Subcutaneous abdominal adipose tissue (tissue), 5 donors: ENCODE measurements at regions not wholly inside any gene's neighbourhood (a gene's known extent, or its start where the extent isn't known, plus 50 kb on each side); places are given as distances from the start of the nearest gene placed in this dataset.

ENCODE experiments used
- H3K27ac ChIP-seq: one replicate; pipeline ENCODE4 v1.7.0; 2013; ENCODE audit warnings: low read depth, mild to moderate bottlenecking, inconsistent platforms, low read length, moderate library complexity
- H3K27me3 ChIP-seq, 5 donors: one replicate each; pipeline ENCODE4 v1.7.0; 2013; ENCODE audit warnings: low read length in 5 of 5, inconsistent platforms in 1 of 5; ENCODE audit not compliant: control insufficient read depth in 5 of 5, insufficient read depth in 4 of 5
- H3K36me3 ChIP-seq, 5 donors: one replicate each; pipeline ENCODE4 v1.7.0; 2013; ENCODE audit warnings: low read length in 5 of 5; ENCODE audit not compliant: control insufficient read depth in 5 of 5, insufficient read depth in 5 of 5
- H3K4me1 ChIP-seq, 5 donors: one replicate each; pipeline ENCODE4 v1.7.0; 2013; ENCODE audit warnings: low read length in 5 of 5, mild to moderate bottlenecking in 3 of 5, moderate library complexity in 1 of 5; ENCODE audit not compliant: control insufficient read depth in 5 of 5, insufficient read depth in 5 of 5
- H3K4me3 ChIP-seq, 5 donors: one replicate each; pipeline ENCODE4 v1.7.0; 2013; ENCODE audit warnings: low read length in 5 of 5, low read depth in 1 of 5
- H3K9ac ChIP-seq, 5 donors: one replicate each; pipeline ENCODE4 v1.7.0; 2013; ENCODE audit warnings: low read length in 5 of 5, mild to moderate bottlenecking in 4 of 5, moderate library complexity in 3 of 5
- H3K9me3 ChIP-seq, 5 donors: one replicate each; pipeline ENCODE4 v1.7.0; 2013; ENCODE audit warnings: low read length in 5 of 5; ENCODE audit not compliant: control insufficient read depth in 5 of 5
- donor health status: healthy.
- donor health status: healthy.
- donor health status: healthy.
- donor health status: healthy.
- donor health status: healthy.

GRCh38 chr5:98193921-98194760, 579.3 kb upstream of the RGMB start:
- H3K9ac ChIP-seq, result no peak overlapping the region
- H3K4me1 ChIP-seq, result no peaks in the 10 kb centered on the region
- no peak overlapping the region for H3K27ac ChIP-seq
- peaks cover 0 to 3% (median 0%) of the 10 kb centered on the region in 5 donors for H3K9me3 ChIP-seq
- no peaks in the 10 kb centered on the region for H3K27me3 ChIP-seq
- H3K36me3 ChIP-seq, result no peaks in the 10 kb centered on the region
- H3K4me3 ChIP-seq, result no peak overlapping the region

DNA sequence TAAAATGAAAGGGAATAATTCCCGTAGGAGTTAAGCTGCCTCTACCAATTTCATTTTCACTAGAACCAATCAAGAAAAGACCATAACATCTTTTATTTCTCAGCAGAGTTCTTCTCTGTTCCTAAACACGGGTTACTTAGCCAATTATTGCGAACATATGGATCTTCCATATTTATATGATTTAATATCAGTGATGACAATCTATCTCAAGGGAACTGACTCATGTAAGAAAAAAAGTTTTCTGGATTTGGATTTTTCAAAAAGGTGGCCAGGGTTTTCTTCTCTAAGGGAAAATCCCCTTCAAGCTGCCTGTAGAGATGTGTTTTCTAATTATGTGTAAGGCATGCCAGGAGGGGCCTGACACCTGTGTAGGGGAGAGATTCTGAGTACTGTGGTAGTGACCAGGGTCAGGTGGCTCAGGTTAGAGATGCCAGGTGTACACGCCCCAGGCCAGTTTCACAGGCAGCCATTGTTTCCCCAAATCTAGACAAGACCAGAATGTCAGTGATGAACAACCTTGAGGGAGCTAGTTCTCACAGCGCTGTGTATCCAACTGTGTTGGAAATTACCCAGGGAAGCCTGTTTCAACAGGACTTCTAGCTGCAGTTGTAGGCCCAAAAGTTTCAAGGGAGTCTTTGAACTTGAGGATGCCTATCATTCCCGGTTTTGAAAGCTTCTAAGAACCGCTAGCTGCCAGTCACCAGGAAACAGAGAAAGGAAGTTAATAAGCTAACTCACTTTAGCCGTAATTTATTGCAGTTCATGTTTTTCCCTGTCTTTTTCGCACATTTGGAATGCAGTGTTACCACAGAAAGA, 572.5 kb upstream of the RGMB start:
- Histone ChIP-seq H3K9me3 (no peaks in the 10 kb centered on the region), H3K4me1 (no peaks in the 10 kb centered on the region), H3K9ac (no peak overlapping the region), H3K36me3 (no peaks in the 10 kb centered on the region), H3K4me3 (no peak overlapping the region), H3K27ac (no peak overlapping the region), H3K27me3 (no peaks in the 10 kb centered on the region)

GRCh38 chr5:98204798-98205197, 568.7 kb upstream of the RGMB start:
- no peaks in the 10 kb centered on the region for H3K4me1 ChIP-seq
- H3K9ac ChIP-seq, result no peak overlapping the region
- H3K4me3 ChIP-seq, result no peak overlapping the region
- H3K36me3 ChIP-seq, result no peaks in the 10 kb centered on the region
- H3K9me3 ChIP-seq, result no peaks in the 10 kb centered on the region
- no peak overlapping the region for H3K27ac ChIP-seq
- no peaks in the 10 kb centered on the region for H3K27me3 ChIP-seq

DNA sequence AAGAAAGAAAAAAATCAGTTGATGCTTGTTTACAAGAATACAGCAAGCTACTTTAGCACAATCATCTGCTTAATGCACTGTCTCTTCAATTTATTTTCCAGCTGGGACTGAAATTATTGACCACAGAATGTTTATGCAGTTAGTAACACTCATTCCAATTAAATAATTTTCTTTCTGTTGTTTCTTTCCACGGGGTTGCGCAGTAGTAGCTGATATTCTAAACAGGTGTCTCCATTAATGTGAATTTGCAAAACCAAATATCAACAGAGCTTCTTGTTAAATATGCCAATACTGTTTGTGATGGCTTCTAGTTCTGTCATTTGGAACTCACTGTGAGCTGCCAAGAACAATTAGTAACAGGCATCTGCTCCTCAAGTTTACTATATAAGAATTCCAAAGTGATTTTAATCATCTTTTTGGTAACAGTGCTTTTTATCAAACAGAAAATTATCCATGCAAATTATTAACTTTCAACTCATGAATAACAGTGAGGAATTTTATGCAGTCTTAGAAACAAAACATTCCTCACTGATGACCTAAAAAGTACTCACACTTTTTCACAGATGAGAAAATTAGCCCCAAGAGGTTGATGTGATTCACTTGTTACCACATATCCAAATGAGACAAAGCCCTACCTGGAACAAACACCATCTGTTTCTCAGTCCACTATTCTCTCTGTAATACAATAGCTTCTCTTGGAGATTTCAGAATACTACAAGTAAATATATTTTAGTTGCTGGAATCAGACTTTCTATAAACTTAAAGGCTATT, 567.6 kb upstream of the RGMB start:
- no peak overlapping the region for H3K27ac ChIP-seq
- H3K4me3 ChIP-seq, result no peak overlapping the region
- no peak overlapping the region for H3K9ac ChIP-seq
- no peaks in the 10 kb centered on the region for H3K4me1 ChIP-seq
- H3K27me3 ChIP-seq, result no peaks in the 10 kb centered on the region
- H3K36me3 ChIP-seq, result no peaks in the 10 kb centered on the region
- no peaks in the 10 kb centered on the region for H3K9me3 ChIP-seq

DNA sequence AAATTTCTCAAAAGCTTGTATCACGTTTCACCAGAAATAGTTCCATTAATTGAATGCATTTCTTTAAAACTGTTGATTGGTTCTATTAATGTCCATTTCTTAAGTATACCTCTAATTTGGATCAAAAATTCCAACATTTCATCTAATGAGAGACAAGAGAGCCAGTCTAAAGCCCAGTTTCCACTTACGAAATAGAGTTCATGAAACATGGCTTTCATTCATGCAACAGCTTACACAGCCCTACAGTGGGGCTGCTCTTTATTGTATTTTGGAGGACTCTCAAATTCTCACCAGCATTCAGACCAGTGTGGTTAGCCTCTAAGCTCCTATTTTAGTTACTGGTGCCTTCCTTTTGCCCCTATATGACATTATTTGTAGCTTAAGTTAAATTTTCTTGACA, 566.9 kb upstream of the RGMB start:
- Histone ChIP-seq H3K9ac (no peak overlapping the region), H3K27ac (no peak overlapping the region), H3K4me1 (no peaks in the 10 kb centered on the region), H3K27me3 (no peaks in the 10 kb centered on the region), H3K4me3 (no peak overlapping the region), H3K9me3 (no peaks in the 10 kb centered on the region), H3K36me3 (no peaks in the 10 kb centered on the region)

GRCh38 chr5:98209418-98209817, 564.0 kb upstream of the RGMB start:
- no peaks in the 10 kb centered on the region for H3K36me3 ChIP-seq
- no peaks in the 10 kb centered on the region for H3K9me3 ChIP-seq
- no peak overlapping the region for H3K9ac ChIP-seq
- H3K27me3 ChIP-seq, result no peaks in the 10 kb centered on the region
- no peak overlapping the region for H3K4me3 ChIP-seq
- no peaks in the 10 kb centered on the region for H3K4me1 ChIP-seq
- H3K27ac ChIP-seq, result no peak overlapping the region

DNA sequence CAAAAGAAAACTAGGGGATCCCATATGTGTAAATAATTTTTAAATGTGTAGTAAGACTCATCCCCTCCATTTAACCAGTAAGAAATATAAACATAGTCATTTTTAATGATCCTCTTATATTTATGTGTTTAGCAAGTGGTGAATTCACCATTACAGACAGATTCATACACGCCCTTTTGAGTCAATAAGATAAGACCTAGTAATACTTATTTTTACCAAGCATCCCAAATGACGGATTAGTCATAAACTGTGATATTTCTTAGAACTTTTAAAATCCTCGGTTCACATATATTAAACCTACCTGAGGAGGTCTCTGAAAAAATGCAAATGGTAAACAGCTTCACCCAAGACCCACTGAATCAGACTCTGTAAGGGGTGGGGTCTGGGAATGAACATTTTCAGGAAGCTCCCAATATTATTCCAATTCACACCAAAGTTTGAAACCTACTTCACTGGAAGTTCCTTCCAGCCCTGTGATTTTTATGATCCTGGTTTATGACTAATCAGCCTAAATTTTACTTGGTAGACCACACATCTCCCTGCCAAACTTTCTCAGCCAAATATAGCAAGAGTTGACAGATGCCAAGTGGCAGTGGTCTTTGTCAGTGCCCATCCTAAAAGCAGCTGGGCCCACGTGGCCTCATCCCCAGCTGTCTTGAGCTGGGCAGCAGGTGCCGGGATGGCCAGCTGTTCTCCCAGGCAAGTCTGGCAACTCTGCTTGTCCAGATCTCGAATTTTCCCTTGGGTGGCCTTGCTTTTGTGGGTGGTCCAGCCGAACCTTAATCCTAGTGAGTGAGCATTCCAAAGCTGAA, 559.0 kb upstream of the RGMB start:
- Histone ChIP-seq H3K27me3 (no peaks in the 10 kb centered on the region), H3K4me1 (no peaks in the 10 kb centered on the region), H3K4me3 (no peak overlapping the region), H3K36me3 (no peaks in the 10 kb centered on the region), H3K9ac (no peak overlapping the region), H3K9me3 (no peaks in the 10 kb centered on the region), H3K27ac (no peak overlapping the region)

GRCh38 chr5:98217138-98217537, 556.3 kb upstream of the RGMB start:
- Histone ChIP-seq H3K9me3 (no peaks in the 10 kb centered on the region), H3K36me3 (no peaks in the 10 kb centered on the region), H3K27me3 (no peaks in the 10 kb centered on the region), H3K4me3 (no peak overlapping the region), H3K9ac (no peak overlapping the region), H3K27ac (no peak overlapping the region), H3K4me1 (no peaks in the 10 kb centered on the region)

- Histone ChIP-seq H3K27me3 (no peaks in the 10 kb centered on the region), H3K36me3 (no peaks in the 10 kb centered on the region), H3K9me3 (no peaks in the 10 kb centered on the region), H3K4me3 (no peak overlapping the region), H3K4me1 (no peaks in the 10 kb centered on the region), H3K9ac (no peak overlapping the region), H3K27ac (no peak overlapping the region)
These were observed 554.6 kb upstream of the RGMB start for GRCh38 chr5:98218838-98219237.
